ENCODE measurements at regions not wholly inside any gene's neighbourhood (a gene's known extent, or its start where the extent isn't known, plus 50 kb on each side); places are given as distances from the start of the nearest gene placed in this dataset.

DNA sequence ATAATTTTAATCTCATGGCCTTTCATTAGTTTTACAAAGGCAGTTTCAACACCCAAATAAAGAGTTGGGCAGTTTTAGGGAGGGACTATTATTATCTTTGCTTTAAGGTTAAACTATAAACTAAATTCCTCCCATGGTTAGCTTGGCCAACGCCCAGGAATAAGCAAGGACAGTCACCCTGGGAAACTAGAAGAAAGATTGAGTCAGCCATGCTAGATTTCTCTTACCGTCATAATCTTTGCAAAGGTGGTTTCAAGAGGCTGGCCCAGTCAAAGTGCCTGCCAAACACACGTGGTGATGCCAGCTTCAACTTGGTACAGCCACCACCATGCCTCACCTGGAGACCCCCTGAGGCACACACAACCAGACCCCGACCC lies 317.4 kb upstream of the SP8 start:
- H3K4me1 ChIP-seq (ENCODE audit: insufficient read depth, low read length, poor library complexity, severe bottlenecking) = no peaks in the 10 kb centered on the region
- H3K4me2 ChIP-seq (ENCODE audit: low read length) = no peak overlapping the region
- H2AFZ ChIP-seq (ENCODE audit: low read length) = no peak overlapping the region
- no peak overlapping the region for H3K27ac ChIP-seq (ENCODE audit: low read depth, low read length, poor library complexity, severe bottlenecking)
- BruUV-seq (replicated peaks) = no TSS peak
- H3K9me3 ChIP-seq (ENCODE audit: low read length) = no peaks in the 10 kb centered on the region
- intact Hi-C loops (cut with micrococcal nuclease; ENCODE audit: unreplicated experiment) = no loop called here
- DNase-seq (ENCODE audit: low spot score) = no peak
- ChIA-PET POLR2A (no interaction called here), CTCF (ENCODE audit: unreplicated experiment) (no interaction called here)
- H3K36me3 ChIP-seq (ENCODE audit: insufficient read depth, low read length) = no peaks in the 10 kb centered on the region
- H3K79me2 ChIP-seq (ENCODE audit: insufficient read depth, low read depth, low read length) = no peaks in the 10 kb centered on the region
- H4K20me1 ChIP-seq (ENCODE audit: insufficient read depth, low read length) = no peaks in the 10 kb centered on the region
- H3K9me2 ChIP-seq (ENCODE audit: insufficient read depth, low read length) = no peaks in the 10 kb centered on the region
- TF ChIP-seq, protein P1, sequence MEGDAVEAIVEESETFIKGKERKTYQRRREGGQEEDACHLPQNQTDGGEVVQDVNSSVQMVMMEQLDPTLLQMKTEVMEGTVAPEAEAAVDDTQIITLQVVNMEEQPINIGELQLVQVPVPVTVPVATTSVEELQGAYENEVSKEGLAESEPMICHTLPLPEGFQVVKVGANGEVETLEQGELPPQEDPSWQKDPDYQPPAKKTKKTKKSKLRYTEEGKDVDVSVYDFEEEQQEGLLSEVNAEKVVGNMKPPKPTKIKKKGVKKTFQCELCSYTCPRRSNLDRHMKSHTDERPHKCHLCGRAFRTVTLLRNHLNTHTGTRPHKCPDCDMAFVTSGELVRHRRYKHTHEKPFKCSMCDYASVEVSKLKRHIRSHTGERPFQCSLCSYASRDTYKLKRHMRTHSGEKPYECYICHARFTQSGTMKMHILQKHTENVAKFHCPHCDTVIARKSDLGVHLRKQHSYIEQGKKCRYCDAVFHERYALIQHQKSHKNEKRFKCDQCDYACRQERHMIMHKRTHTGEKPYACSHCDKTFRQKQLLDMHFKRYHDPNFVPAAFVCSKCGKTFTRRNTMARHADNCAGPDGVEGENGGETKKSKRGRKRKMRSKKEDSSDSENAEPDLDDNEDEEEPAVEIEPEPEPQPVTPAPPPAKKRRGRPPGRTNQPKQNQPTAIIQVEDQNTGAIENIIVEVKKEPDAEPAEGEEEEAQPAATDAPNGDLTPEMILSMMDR (conservative IDR thresholded peaks at IDR 0.05; ENCODE audit: low read length) = no peak
- TF ChIP-seq EZH2phosphoT487 (IDR thresholded peaks at IDR 0.05; ENCODE audit: borderline replicate concordance, low read depth, low read length) = no peak
- no peak overlapping the region for H3K4me3 ChIP-seq (ENCODE audit: low read depth, low read length, poor library complexity, severe bottlenecking)

- POLR2A ChIA-PET = no interaction called here
- Histone ChIP-seq H3K27ac (ENCODE audit: low read depth, low read length, poor library complexity, severe bottlenecking) (no peak overlapping the region), H3K4me2 (ENCODE audit: low read length) (no peak overlapping the region), H3K36me3 (ENCODE audit: insufficient read depth, low read length) (no peaks in the 10 kb centered on the region), H3K4me3 (ENCODE audit: low read depth, low read length, poor library complexity, severe bottlenecking) (no peak overlapping the region), H3K9me3 (ENCODE audit: low read length) (no peaks in the 10 kb centered on the region), H3K9me2 (ENCODE audit: insufficient read depth, low read length) (no peaks in the 10 kb centered on the region), H4K20me1 (ENCODE audit: insufficient read depth, low read length) (no peaks in the 10 kb centered on the region), H3K4me1 (ENCODE audit: insufficient read depth, low read length, poor library complexity, severe bottlenecking) (no peaks in the 10 kb centered on the region), H3K79me2 (ENCODE audit: insufficient read depth, low read depth, low read length) (no peaks in the 10 kb centered on the region), H2AFZ (ENCODE audit: low read length) (no peak overlapping the region)
- CTCF ChIA-PET (ENCODE audit: unreplicated experiment) = no interaction called here
- no peak for TF ChIP-seq EZH2phosphoT487 (IDR thresholded peaks at IDR 0.05; ENCODE audit: borderline replicate concordance, low read depth, low read length)
- TF ChIP-seq, protein P1 (conservative IDR thresholded peaks at IDR 0.05; ENCODE audit: low read length) = no peak
- DNase-seq (ENCODE audit: low spot score) = no peak
- no TSS peak for BruUV-seq (replicated peaks)
- intact Hi-C loops (cut with micrococcal nuclease; ENCODE audit: unreplicated experiment) = no loop called here
Measured at GRCh38 chr7:21106296-21106732, 319.6 kb upstream of the SP8 start.

DNA sequence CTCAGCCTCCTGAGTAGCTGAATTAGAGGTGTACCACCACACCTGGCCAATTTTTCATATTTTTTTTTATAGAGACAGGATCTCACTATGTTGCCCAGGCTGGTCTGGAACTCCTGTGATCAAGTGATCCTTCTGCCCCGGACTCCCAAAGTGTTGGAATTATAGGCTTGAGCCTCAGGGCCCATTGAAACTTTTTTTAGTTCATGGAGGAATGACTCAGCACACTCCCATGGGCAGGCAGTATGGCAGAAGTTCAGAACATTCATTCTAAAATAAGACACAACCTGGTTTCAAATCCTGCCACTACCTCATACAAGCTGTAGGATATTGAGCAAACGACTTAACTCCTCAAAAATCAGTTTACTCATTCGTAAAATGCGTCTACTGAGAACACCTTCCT lies 320.4 kb upstream of the SP8 start:
- Histone ChIP-seq H3K36me3 (ENCODE audit: insufficient read depth, low read length) (no peaks in the 10 kb centered on the region), H3K4me1 (ENCODE audit: insufficient read depth, low read length, poor library complexity, severe bottlenecking) (no peaks in the 10 kb centered on the region), H3K9me2 (ENCODE audit: insufficient read depth, low read length) (no peaks in the 10 kb centered on the region), H3K9me3 (ENCODE audit: low read length) (no peaks in the 10 kb centered on the region), H3K4me2 (ENCODE audit: low read length) (no peak overlapping the region), H3K27ac (ENCODE audit: low read depth, low read length, poor library complexity, severe bottlenecking) (no peak overlapping the region), H3K4me3 (ENCODE audit: low read depth, low read length, poor library complexity, severe bottlenecking) (no peak overlapping the region), H4K20me1 (ENCODE audit: insufficient read depth, low read length) (no peaks in the 10 kb centered on the region), H3K79me2 (ENCODE audit: insufficient read depth, low read depth, low read length) (no peaks in the 10 kb centered on the region), H2AFZ (ENCODE audit: low read length) (no peak overlapping the region)
- intact Hi-C loops (cut with micrococcal nuclease; ENCODE audit: unreplicated experiment) = no loop called here
- TF ChIP-seq, protein P1 (conservative IDR thresholded peaks at IDR 0.05; ENCODE audit: low read length) = no peak
- TF ChIP-seq EZH2phosphoT487 (IDR thresholded peaks at IDR 0.05; ENCODE audit: borderline replicate concordance, low read depth, low read length) = no peak
- BruUV-seq (replicated peaks) = no TSS peak
- POLR2A ChIA-PET = no interaction called here
- DNase-seq (ENCODE audit: low spot score) = no peak
- CTCF ChIA-PET (ENCODE audit: unreplicated experiment) = no interaction called here

Data from OCI-LY7 (cell line).